ENCODE measurements at regions not wholly inside any gene's neighbourhood (a gene's known extent, or its start where the extent isn't known, plus 50 kb on each side); places are given as distances from the start of the nearest gene placed in this dataset.
"Not testable (repeated sequence)": the region's sequence is repeated elsewhere in the genome, so short reads cannot be mapped to it uniquely, and the experiment has no call there.

DNA sequence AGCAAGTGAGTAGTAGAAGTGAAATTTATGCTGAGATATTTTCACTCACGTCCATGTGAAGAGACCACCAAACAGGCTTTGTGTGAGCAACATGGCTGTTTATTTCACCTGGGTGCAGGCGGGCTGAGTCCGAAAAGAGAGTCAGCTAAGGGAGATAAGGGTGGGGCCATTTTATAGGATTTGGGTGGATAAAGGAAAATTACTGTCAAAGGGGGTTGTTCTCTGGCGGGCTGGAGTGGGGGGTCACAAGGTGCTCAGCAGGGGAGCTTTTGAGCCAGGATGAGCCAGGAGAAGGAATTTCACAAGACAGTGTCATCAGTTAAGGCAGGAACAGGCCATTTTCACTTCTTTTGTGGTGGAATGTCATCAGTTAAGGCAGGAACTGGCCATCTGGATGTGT, 207.8 kb downstream of the GABRG2 start:
- not testable (repeated sequence) for DNase-seq; H3K27me3 Mint-ChIP-seq; H3K27ac Mint-ChIP-seq; H3K9me3 Mint-ChIP-seq; ATAC-seq (replicated peaks); H3K36me3 Mint-ChIP-seq; H3K4me3 Mint-ChIP-seq; H3K4me1 Mint-ChIP-seq

DNA sequence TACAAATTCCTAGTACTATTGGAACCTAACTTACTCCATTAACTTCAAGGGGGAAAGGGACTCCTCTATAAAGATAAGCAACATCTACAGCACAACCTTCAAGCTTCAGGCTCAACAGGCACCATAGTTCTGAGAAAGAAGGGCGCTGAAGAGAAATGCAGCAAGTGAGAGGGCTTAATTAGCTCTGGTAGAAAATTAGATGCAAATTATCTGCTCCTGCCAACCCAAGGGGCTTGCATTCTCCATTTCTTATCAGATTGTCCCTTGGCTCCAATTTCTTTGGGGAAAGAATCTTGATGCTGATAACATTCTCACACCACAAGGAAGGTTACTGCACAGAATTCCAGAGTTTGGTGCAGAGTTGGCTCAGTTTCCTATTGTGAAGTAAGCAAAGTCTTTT, 214.6 kb downstream of the GABRG2 start:
- no peak for ATAC-seq (replicated peaks)
- H3K27ac Mint-ChIP-seq: no peak overlapping the region
- no peaks in the 10 kb centered on the region for H3K36me3 Mint-ChIP-seq
- no peak overlapping the region for H3K4me3 Mint-ChIP-seq
- peaks cover 0 to 6% of the 10 kb centered on the region in 2 donors for H3K9me3 Mint-ChIP-seq
- no peaks in the 10 kb centered on the region for H3K4me1 Mint-ChIP-seq
- DNase-seq: no peak
- H3K27me3 Mint-ChIP-seq: no peaks in the 10 kb centered on the region

DNA sequence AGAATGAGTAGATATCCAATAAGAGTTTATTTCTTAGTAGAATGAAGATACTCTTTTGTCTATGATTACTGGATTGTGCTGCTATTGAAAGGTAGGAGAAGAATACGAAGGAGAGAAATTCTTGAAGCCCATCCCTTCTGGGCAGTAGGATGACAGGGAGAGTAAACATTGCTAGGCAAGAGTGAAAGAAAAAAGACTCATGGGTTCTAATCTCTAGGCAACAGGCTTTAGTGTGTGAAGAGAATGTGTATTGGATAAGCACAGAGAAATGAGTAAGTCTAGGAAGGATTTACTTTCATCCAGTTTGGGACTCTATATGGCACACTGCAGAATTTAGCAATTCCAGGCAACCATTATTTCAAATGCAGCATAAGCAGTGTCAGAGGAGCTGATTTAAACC, 216.0 kb downstream of the GABRG2 start:
- DNase-seq (no peak), ATAC-seq (replicated peaks) (no peak)
- no peaks in the 10 kb centered on the region for H3K9me3 Mint-ChIP-seq
- no peak overlapping the region for H3K27ac Mint-ChIP-seq
- H3K4me1 Mint-ChIP-seq: no peaks in the 10 kb centered on the region
- no peak overlapping the region for H3K4me3 Mint-ChIP-seq
- no peaks in the 10 kb centered on the region for H3K36me3 Mint-ChIP-seq
- H3K27me3 Mint-ChIP-seq: no peaks in the 10 kb centered on the region

DNA sequence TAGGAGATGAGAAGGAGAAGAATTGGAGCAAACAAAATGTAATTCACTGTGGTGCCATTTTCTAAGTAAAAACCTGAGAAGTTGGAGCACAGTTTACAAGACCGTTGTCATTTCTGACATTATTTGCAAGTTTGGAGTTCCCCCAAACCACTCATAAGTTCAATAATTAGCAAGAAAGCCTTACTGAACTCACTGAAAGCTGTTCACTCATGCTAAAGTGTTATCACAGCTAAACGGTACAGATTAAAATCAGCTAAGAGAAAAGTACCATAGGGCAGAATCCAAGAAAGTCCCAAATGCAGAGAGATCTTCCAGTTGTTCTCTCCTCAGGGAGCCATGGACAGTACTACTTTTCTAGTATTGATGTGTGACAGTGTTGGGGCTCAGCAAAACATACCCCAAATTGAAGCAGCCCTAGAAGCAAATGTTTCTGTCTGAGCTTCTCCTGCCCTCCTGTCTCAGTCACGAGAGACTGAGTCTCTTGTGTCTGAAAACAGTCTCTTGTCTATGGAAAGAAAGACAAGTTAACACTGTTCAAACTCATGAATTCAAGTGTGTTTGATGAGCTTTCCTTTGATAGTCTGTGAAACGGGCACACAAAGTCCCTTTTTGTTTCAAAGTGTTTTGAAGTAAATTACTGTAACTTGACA, 221.2 kb downstream of the GABRG2 start:
- Mint-ChIP-seq H3K4me1 (no peaks in the 10 kb centered on the region), H3K27me3 (no peaks in the 10 kb centered on the region)

DNA sequence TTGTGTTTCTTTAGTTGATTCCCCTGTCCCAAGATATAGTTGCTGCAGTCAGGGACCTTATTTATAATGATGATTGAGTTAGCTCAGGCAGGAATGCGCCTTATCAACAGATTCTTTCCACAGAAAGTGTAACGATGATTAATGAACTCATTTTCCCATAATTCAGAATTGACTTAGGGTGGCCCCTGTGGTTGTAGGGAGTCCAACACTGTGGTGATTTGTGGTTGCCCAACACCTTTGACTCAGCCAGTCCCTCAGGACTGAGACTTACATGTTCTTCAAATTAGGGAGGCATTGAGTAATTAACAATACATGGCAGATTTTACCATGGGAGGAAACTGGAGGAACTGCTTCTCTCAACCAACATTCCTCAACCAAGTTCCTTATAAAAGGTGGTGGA, 221.9 kb downstream of the GABRG2 start:
- DNase-seq (no peak), ATAC-seq (replicated peaks) (no peak)
- Mint-ChIP-seq H3K9me3 (no peaks in the 10 kb centered on the region), H3K4me3 (no peak overlapping the region), H3K36me3 (no peaks in the 10 kb centered on the region), H3K4me1 (no peaks in the 10 kb centered on the region), H3K27me3 (no peaks in the 10 kb centered on the region), H3K27ac (no peak overlapping the region)

More for the DNA sequence above, 221.2 kb downstream of the GABRG2 start:
- H3K27ac Mint-ChIP-seq: no peak overlapping the region
- ATAC-seq (replicated peaks) (no peak), DNase-seq (no peak)
- no peaks in the 10 kb centered on the region for H3K36me3 Mint-ChIP-seq
- no peak overlapping the region for H3K4me3 Mint-ChIP-seq
- no peaks in the 10 kb centered on the region for H3K9me3 Mint-ChIP-seq

DNA sequence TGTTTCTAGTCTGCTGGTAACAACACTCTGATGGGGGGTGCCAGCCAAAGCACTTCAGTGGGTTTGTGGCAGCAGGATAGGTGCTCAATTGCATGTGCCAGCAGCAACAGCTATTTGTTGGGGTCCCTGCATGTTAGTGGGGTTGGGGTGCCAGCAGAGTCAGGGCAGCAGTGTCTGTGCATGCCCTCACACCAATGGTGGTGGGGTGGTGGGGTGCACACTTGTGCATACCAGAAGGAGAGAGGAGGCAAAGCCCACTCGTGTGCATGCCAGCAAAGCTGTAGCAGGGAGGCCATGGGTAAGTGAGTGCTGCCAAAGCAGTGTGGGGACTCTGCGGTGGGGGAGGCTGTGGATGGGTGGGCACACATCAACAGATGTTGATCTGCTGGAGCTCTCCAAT, 232.2 kb downstream of the GABRG2 start:
- ATAC-seq (replicated peaks): no peak
- no peak for DNase-seq
- H3K4me3 Mint-ChIP-seq: no peak overlapping the region
- H3K9me3 Mint-ChIP-seq: peaks cover 2 to 4% of the 10 kb centered on the region in 2 donors
- no peak overlapping the region for H3K27ac Mint-ChIP-seq
- no peaks in the 10 kb centered on the region for H3K27me3 Mint-ChIP-seq
- no peaks in the 10 kb centered on the region for H3K36me3 Mint-ChIP-seq
- no peaks in the 10 kb centered on the region for H3K4me1 Mint-ChIP-seq

DNA sequence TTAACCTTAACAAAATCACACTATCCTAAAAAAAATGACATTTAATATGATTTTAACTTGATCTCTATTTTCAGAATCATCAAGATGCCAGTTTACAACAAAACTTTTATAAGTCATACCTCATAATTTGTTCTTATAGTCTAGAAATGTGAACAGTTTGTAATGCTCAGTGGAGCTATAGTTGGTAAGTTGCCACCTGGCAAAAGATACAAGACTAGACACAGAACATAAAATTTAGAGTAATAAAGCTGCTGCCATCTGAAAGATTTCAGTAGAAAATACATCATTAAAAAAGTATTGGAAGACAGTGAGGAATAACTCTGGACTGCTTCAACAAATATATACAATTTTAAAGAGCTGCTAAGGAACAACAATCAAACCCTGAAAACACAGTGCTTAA, 233.8 kb downstream of the GABRG2 start:
- DNase-seq (no peak), ATAC-seq (replicated peaks) (no peak)
- Mint-ChIP-seq H3K27ac (no peak overlapping the region), H3K4me3 (no peak overlapping the region), H3K4me1 (no peaks in the 10 kb centered on the region), H3K27me3 (no peaks in the 10 kb centered on the region), H3K9me3 (peaks cover 2 to 4% of the 10 kb centered on the region in 2 donors), H3K36me3 (no peaks in the 10 kb centered on the region)

DNA sequence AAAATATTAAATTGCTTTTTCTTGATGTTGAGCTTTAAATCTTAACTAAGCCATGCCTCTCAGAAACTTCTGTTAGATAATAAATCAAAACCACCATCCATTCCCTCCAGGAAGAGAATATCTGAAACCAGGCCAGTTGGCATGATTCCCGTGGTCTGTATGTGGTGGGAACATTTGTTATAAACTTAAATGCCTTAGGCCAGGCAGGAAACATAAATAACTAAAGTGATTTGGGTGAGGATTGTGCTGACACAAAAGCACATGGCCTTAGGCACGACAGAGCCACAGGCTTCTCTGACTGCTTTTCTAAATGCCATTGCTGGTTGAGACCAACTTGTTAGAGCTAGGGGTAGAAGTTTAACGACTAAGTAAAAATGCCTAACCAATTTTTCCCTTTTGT, 255.9 kb downstream of the GABRG2 start:
- ATAC-seq (replicated peaks) (no peak), DNase-seq (no peak)
- Mint-ChIP-seq H3K9me3 (peaks cover under 1 to 4% of the 10 kb centered on the region in 2 donors), H3K4me3 (no peak overlapping the region), H3K27ac (no peak overlapping the region), H3K27me3 (no peaks in the 10 kb centered on the region), H3K4me1 (no peaks in the 10 kb centered on the region), H3K36me3 (no peaks in the 10 kb centered on the region)

DNA sequence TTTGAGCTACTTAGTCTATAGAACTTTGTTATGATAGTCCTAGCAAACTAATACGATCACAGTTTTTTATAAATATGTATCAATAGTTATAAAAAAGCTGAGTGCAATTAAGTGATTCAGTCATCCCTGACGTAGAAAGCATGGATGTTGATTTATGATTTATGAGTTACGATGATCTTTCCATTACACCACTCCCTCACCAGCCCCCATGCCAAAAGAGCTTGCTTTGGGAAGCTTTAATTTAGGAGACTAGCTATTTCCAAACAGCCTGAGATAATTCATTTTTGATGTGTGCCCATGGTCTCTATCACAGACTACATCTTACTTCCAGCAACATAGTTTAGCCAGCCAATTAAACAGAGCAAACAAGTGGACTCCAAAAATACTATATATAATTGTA, 256.8 kb downstream of the GABRG2 start:
- Mint-ChIP-seq H3K4me1 (no peaks in the 10 kb centered on the region), H3K4me3 (no peak overlapping the region), H3K9me3 (peaks cover 0 to 4% of the 10 kb centered on the region in 2 donors), H3K27me3 (no peaks in the 10 kb centered on the region), H3K36me3 (no peaks in the 10 kb centered on the region), H3K27ac (no peak overlapping the region)
- ATAC-seq (replicated peaks): no peak
- DNase-seq: no peak

DNA sequence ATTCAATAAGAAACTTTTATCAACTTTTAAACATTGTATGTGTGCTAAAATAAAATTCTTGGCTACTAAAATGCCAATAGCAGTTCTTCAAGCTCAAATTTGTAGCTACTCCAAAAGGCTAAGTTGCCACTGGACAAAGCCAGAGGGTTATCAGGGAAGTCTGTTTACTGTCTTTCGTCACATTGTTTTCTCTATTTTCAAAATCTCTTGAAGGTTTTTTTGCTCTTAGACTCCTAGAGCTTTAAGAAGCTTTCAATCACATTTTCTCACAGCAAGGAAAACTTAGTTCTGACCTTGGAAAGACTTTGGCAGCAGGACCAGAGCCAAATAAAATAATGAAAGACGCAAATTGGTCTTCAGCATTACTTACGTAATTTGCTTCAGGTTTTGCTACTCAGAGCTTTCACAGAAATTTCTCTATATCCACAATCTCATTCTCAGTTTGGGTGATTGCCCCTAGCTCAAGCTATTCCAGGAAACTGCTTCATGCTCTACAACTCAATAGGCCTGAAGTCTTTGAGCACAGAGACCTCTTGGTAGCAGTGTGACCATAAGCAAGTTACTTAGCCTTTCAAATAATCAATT, 257.7 kb downstream of the GABRG2 start:
- ATAC-seq (replicated peaks) (no peak), DNase-seq (no peak)
- H3K4me3 Mint-ChIP-seq: no peak overlapping the region
- H3K27ac Mint-ChIP-seq: no peak overlapping the region
- H3K27me3 Mint-ChIP-seq: no peaks in the 10 kb centered on the region
- no peaks in the 10 kb centered on the region for H3K4me1 Mint-ChIP-seq
- H3K9me3 Mint-ChIP-seq: peaks cover 5 to 7% of the 10 kb centered on the region in 2 donors
- no peaks in the 10 kb centered on the region for H3K36me3 Mint-ChIP-seq

DNA sequence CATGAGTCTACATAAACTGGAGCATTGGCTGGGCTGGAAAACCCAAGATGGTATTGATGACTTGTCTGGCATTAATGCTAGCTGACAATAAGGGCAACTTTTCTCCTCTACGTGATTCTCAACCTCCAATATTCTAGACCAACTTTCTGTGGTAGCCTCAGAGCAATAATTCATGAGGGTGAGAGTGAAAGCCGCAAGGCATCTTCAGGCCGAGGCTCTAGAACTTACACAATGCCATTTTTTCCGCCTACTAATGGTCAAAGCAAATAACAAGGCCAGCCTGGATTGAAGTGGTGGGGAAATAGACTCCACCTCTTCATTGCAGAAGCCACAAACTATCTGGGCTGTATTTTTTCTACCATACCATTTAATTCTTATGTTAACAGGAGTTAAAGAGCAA, 267.4 kb downstream of the GABRG2 start:
- H3K4me3 Mint-ChIP-seq: no peak overlapping the region
- ATAC-seq (replicated peaks) (no peak), DNase-seq (no peak)
- H3K27me3 Mint-ChIP-seq: no peaks in the 10 kb centered on the region
- H3K27ac Mint-ChIP-seq: no peak overlapping the region
- no peaks in the 10 kb centered on the region for H3K4me1 Mint-ChIP-seq
- peaks cover 4 to 12% of the 10 kb centered on the region in 2 donors for H3K9me3 Mint-ChIP-seq
- H3K36me3 Mint-ChIP-seq: no peaks in the 10 kb centered on the region

DNA sequence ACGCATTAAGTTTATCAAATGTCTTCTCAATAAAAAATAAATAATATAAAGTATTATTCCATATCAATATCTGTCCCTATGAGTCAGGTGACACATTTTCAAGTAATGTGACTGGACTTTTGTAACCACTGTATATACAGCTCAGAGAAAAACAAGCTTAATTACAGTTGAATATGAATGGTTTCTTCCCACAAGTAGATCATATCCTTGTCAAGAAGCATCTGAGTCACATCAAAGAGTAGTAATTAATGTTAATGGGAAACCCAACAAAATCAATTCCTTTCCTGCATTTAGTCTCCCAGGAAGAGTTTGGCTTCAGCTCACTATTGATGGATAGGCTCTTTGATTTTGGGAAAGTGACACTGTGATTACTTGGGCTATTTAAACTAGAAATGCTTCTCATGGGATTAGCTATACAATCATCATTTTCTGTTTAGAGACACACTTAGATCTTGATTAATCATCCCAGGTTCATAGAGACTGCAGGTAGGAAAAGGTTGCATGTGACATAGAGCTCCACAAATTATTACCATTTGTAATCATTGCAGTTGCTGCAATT, 292.9 kb downstream of the GABRG2 start:
- no peaks in the 10 kb centered on the region for H3K36me3 Mint-ChIP-seq
- no peak overlapping the region for H3K4me3 Mint-ChIP-seq
- ATAC-seq (replicated peaks) (no peak), DNase-seq (no peak)
- H3K4me1 Mint-ChIP-seq: no peaks in the 10 kb centered on the region
- peaks cover 0 to 3% of the 10 kb centered on the region in 2 donors for H3K9me3 Mint-ChIP-seq
- no peak overlapping the region for H3K27ac Mint-ChIP-seq
- H3K27me3 Mint-ChIP-seq: no peaks in the 10 kb centered on the region

DNA sequence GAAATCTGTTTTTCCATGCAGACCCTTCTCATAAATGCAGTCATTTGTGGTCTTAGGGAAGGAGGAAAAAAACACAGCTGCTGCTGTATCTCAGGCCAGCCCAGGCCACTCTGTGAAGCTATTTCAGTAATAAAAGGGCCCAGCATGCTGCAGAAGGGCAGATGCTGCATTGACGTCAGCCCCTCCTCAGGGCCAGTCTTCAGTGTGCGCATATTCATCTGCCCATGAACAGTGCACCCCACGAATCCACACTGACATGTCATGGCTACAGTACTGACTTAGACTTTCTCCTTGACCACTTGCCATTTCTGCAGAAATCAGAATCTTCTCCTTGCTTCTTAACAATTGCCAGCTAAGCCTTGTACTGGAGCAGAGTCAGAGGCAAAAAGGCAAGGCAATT, 304.7 kb downstream of the GABRG2 start:
- ATAC-seq (replicated peaks) (no peak), DNase-seq (no peak)
- Mint-ChIP-seq H3K9me3 (peaks cover 18 to 22% of the 10 kb centered on the region in 2 donors), H3K27ac (no peak overlapping the region), H3K4me3 (no peak overlapping the region), H3K4me1 (no peaks in the 10 kb centered on the region), H3K27me3 (no peaks in the 10 kb centered on the region), H3K36me3 (no peaks in the 10 kb centered on the region)

DNA sequence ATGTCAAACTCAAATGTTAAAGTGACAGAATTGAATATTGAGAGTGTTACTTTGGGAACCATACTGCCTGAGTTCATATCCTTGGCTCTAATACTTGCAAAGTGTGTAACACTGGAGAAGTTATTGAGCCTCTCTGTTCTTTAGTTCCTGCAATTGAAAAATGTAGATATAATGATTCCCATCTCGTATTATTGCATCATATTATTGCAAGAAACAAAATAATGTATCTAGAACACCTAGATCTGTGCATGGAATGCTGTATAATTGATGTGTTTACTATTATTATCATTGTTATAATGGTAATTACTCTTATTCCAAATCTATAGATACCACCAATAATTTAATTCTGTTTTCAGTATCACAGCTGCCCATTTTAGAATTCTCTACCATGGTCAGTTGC, 310.3 kb downstream of the GABRG2 start:
- Mint-ChIP-seq H3K27me3 (no peaks in the 10 kb centered on the region), H3K9me3 (peaks cover 0 to 3% of the 10 kb centered on the region in 2 donors), H3K27ac (no peak overlapping the region), H3K4me3 (no peak overlapping the region), H3K36me3 (no peaks in the 10 kb centered on the region), H3K4me1 (no peaks in the 10 kb centered on the region)
- no peak for DNase-seq
- no peak for ATAC-seq (replicated peaks)

DNA sequence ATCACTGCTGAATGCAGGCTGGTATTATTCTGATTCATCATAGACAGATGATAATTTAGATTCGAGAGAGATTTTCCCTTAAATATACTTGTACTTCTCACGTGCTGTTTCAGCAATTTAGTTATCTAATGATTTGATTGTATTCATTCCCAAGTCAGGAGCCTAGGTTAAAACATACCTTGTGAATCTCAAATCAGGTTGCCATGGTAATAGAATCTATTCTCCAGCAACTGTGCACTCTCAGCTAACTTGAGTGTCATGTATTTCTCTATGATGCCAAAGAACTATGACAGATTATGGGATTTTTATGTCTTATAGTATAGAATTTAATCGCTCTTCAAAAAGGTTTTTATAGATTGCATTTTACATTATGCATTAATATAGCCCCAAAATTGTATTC, 315.3 kb downstream of the GABRG2 start:
- H3K27ac Mint-ChIP-seq: no peak overlapping the region
- no peaks in the 10 kb centered on the region for H3K36me3 Mint-ChIP-seq
- DNase-seq (no peak), ATAC-seq (replicated peaks) (no peak)
- H3K27me3 Mint-ChIP-seq: no peaks in the 10 kb centered on the region
- H3K4me3 Mint-ChIP-seq: no peak overlapping the region
- no peaks in the 10 kb centered on the region for H3K4me1 Mint-ChIP-seq
- peaks cover 0 to 7% of the 10 kb centered on the region in 2 donors for H3K9me3 Mint-ChIP-seq

Measured in stimulated activated naive B cell treated with anti-CD40 and anti-IgM and Interleukin-4, amounts not matched to agents 10 μg/mL and 1 μg/mL and 100 μg/mL, for 72 hours (primary cell).